SHP77 treated with DMSO at 0.1 percent for 48 hours (cell line): ENCODE measurements at regions not wholly inside any gene's neighbourhood (a gene's known extent, or its start where the extent isn't known, plus 50 kb on each side); places are given as distances from the start of the nearest gene placed in this dataset.

Experiments
- DNase-seq: peaks from one replicate; lab custom pipeline; 2025; lab: John Stamatoyannopoulos, UW

- DNase-seq: no peak
Measured at GRCh38 chr17:10968007-10968406, 130.1 kb upstream of the PIRT start.

GRCh38 chr17:10956821-10957220 is 118.9 kb upstream of the PIRT start:
- DNase-seq: no peak

GRCh38 chr17:10944819-10945218 is 106.9 kb upstream of the PIRT start:
- DNase-seq: no peak

GRCh38 chr17:10936931-10937330 is 99.0 kb upstream of the PIRT start:
- no peak for DNase-seq

GRCh38 chr17:10932938-10933337 is 95.1 kb upstream of the PIRT start:
- no peak for DNase-seq

GRCh38 chr17:10931133-10931532 is 93.2 kb upstream of the PIRT start:
- DNase-seq: no peak

- DNase-seq: no peak
Measured at GRCh38 chr17:10927712-10928111, 89.8 kb upstream of the PIRT start.

GRCh38 chr17:10920558-10921108 is 82.7 kb upstream of the PIRT start:
- no peak for DNase-seq

- DNase-seq: no peak
Measured at GRCh38 chr17:10907370-10907769, 69.5 kb upstream of the PIRT start.

- no peak for DNase-seq
Measured at GRCh38 chr17:10899281-10899680, 61.4 kb upstream of the PIRT start.

GRCh38 chr17:10894220-10894619 is 56.3 kb upstream of the PIRT start:
- DNase-seq: no peak

- DNase-seq: no peak
Measured at GRCh38 chr17:10888858-10889257, 51.0 kb upstream of the PIRT start.
